Esophagus muscularis mucosa (tissue), 3 donors: ENCODE measurements at regions not wholly inside any gene's neighbourhood (a gene's known extent, or its start where the extent isn't known, plus 50 kb on each side); places are given as distances from the start of the nearest gene placed in this dataset.

Experiments
- POLR2A ChIP-seq: fragments of 450-650 bp; IDR thresholded peaks from one replicate; pipeline ENCODE4 v1.6.1; 2017; ENCODE audit warnings: antibody characterized with exemption, moderate library complexity, mild to moderate bottlenecking, low read depth
- POLR2AphosphoS5 ChIP-seq, 2 donors: sonication (generic); formaldehyde crosslinking; IDR thresholded peaks; one replicate each; pipeline ENCODE4 v1.6.1; 2017; ENCODE audit warnings: antibody characterized with exemption in 2 of 2
- TF ChIP-seq, protein P1 (sequence below), 3 experiments: fragments of 200-600 bp in 2 of 3; fragments of 450-650 bp in 1 of 3; sonication (generic) in 2 of 3; IDR thresholded peaks; one replicate each; pipeline ENCODE4 v1.5.1; 2017 to 2019; ENCODE audit warnings: antibody characterized with exemption in 3 of 3, mild to moderate bottlenecking in 2 of 3, moderate library complexity in 1 of 3

DNA sequence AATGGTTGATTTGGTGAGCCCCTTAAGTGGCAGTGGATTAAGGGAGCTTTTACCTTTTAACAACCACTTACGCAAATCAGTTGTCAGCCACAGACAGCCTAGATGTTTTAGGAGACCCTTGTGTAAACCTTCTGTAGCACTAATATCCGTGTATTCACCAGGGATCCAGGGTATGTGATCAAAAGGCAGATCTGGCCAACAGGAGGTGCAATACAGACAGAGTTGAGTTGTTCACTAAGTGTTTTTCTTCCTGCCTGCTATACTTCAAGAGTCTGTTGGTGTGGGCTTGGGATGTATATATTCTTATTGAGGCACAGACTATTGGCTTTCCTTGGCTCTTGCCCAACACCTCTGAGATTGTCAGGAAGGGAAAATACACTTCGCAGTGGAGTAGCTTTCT lies 175.1 kb downstream of the FAT3 start:
- TF ChIP-seq POLR2AphosphoS5 (IDR thresholded peaks at IDR 0.05): no peak
- TF ChIP-seq, protein P1, sequence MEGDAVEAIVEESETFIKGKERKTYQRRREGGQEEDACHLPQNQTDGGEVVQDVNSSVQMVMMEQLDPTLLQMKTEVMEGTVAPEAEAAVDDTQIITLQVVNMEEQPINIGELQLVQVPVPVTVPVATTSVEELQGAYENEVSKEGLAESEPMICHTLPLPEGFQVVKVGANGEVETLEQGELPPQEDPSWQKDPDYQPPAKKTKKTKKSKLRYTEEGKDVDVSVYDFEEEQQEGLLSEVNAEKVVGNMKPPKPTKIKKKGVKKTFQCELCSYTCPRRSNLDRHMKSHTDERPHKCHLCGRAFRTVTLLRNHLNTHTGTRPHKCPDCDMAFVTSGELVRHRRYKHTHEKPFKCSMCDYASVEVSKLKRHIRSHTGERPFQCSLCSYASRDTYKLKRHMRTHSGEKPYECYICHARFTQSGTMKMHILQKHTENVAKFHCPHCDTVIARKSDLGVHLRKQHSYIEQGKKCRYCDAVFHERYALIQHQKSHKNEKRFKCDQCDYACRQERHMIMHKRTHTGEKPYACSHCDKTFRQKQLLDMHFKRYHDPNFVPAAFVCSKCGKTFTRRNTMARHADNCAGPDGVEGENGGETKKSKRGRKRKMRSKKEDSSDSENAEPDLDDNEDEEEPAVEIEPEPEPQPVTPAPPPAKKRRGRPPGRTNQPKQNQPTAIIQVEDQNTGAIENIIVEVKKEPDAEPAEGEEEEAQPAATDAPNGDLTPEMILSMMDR (IDR thresholded peaks at IDR 0.05): no peak
- TF ChIP-seq POLR2A: no peak
